ENCODE measurements at regions not wholly inside any gene's neighbourhood (a gene's known extent, or its start where the extent isn't known, plus 50 kb on each side); places are given as distances from the start of the nearest gene placed in this dataset.

DNA sequence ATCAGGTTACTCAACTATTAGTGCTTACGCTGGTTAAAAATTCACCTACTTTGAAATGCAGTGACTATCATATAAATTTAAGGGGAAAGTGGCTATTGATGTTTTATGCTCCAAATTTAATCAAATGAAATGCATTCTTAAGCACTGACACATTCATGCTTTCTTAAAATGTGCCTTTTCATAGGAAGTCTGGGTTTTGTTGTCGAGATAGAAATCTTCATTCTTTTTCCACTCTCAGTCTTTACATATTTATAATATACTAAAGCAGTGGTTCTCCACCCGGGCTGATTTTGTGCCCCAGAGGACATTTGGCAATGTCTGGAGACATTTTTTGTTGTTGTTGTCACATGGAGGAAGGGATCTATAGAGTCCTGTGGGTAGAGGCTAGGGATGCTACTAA lies 167.9 kb downstream of the PAX3 start:
- no peak for TF ChIP-seq NANOG (IDR thresholded peaks at IDR 0.05; ENCODE audit: borderline replicate concordance)
- TF ChIP-seq POLR2AphosphoS5 (IDR thresholded peaks at IDR 0.05; ENCODE audit: low read depth), result no peak
- TF ChIP-seq EZH2phosphoT487 (IDR thresholded peaks at IDR 0.05; ENCODE audit: unreplicated experiment), result no peak
- TF ChIP-seq EZH2 (IDR thresholded peaks at IDR 0.05; ENCODE audit: low read depth, unreplicated experiment), result no peak
- TF ChIP-seq, protein P1, sequence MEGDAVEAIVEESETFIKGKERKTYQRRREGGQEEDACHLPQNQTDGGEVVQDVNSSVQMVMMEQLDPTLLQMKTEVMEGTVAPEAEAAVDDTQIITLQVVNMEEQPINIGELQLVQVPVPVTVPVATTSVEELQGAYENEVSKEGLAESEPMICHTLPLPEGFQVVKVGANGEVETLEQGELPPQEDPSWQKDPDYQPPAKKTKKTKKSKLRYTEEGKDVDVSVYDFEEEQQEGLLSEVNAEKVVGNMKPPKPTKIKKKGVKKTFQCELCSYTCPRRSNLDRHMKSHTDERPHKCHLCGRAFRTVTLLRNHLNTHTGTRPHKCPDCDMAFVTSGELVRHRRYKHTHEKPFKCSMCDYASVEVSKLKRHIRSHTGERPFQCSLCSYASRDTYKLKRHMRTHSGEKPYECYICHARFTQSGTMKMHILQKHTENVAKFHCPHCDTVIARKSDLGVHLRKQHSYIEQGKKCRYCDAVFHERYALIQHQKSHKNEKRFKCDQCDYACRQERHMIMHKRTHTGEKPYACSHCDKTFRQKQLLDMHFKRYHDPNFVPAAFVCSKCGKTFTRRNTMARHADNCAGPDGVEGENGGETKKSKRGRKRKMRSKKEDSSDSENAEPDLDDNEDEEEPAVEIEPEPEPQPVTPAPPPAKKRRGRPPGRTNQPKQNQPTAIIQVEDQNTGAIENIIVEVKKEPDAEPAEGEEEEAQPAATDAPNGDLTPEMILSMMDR (conservative IDR thresholded peaks at IDR 0.05; ENCODE audit: low read depth in 2 of 2), result no peak
- TF ChIP-seq CREB1 (CRISPR knock-in tag; IDR thresholded peaks at IDR 0.05; ENCODE audit: low read depth), result no peak
- no peak for TF ChIP-seq ZNF114 (CRISPR knock-in tag; IDR thresholded peaks at IDR 0.05)
- TF ChIP-seq, protein P2, sequence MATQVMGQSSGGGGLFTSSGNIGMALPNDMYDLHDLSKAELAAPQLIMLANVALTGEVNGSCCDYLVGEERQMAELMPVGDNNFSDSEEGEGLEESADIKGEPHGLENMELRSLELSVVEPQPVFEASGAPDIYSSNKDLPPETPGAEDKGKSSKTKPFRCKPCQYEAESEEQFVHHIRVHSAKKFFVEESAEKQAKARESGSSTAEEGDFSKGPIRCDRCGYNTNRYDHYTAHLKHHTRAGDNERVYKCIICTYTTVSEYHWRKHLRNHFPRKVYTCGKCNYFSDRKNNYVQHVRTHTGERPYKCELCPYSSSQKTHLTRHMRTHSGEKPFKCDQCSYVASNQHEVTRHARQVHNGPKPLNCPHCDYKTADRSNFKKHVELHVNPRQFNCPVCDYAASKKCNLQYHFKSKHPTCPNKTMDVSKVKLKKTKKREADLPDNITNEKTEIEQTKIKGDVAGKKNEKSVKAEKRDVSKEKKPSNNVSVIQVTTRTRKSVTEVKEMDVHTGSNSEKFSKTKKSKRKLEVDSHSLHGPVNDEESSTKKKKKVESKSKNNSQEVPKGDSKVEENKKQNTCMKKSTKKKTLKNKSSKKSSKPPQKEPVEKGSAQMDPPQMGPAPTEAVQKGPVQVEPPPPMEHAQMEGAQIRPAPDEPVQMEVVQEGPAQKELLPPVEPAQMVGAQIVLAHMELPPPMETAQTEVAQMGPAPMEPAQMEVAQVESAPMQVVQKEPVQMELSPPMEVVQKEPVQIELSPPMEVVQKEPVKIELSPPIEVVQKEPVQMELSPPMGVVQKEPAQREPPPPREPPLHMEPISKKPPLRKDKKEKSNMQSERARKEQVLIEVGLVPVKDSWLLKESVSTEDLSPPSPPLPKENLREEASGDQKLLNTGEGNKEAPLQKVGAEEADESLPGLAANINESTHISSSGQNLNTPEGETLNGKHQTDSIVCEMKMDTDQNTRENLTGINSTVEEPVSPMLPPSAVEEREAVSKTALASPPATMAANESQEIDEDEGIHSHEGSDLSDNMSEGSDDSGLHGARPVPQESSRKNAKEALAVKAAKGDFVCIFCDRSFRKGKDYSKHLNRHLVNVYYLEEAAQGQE (IDR thresholded peaks at IDR 0.05; ENCODE audit: unreplicated experiment), result no peak
- TF ChIP-seq JUNB (IDR thresholded peaks at IDR 0.05; ENCODE audit: unreplicated experiment), result no peak
- TF ChIP-seq STAT1 (IDR thresholded peaks at IDR 0.05; ENCODE audit: unreplicated experiment), result no peak
- no peak for TF ChIP-seq ZNF331 (CRISPR knock-in tag; IDR thresholded peaks at IDR 0.05; ENCODE audit: low read depth)
